Liver (tissue), 8 donors: ENCODE measurements at regions not wholly inside any gene's neighbourhood (a gene's known extent, or its start where the extent isn't known, plus 50 kb on each side); places are given as distances from the start of the nearest gene placed in this dataset.

Source experiments
- DNase-seq: peaks from one replicate; pipeline ENCODE4 v3.0.0-alpha.2; 2017; ENCODE audit warnings: low spot score
- H3K27ac ChIP-seq, 2 donors: one replicate each; pipeline ENCODE4 v1.7.0; 2013; ENCODE audit warnings: inconsistent platforms in 2 of 2, low read length in 2 of 2, control low read depth in 1 of 2, low read depth in 1 of 2, mild to moderate bottlenecking in 1 of 2
- H3K27me3 ChIP-seq, 4 donors: one replicate each; pipeline versions ENCODE4 v1.6.1 to v1.7.0; 2013; ENCODE audit warnings: low read length in 3 of 4, inconsistent platforms in 1 of 4, mild to moderate bottlenecking in 1 of 4, moderate library complexity in 1 of 4; ENCODE audit not compliant: control insufficient read depth in 4 of 4, insufficient read depth in 4 of 4
- H3K36me3 ChIP-seq, 4 donors: one replicate each; pipeline versions ENCODE4 v1.6.1 to v1.7.0; 2013; ENCODE audit warnings: low read length in 3 of 4, mild to moderate bottlenecking in 3 of 4, low read depth in 1 of 4, moderate library complexity in 1 of 4; ENCODE audit not compliant: control insufficient read depth in 4 of 4, insufficient read depth in 3 of 4
- H3K4me1 ChIP-seq, 4 donors: one replicate each; pipeline versions ENCODE4 v1.6.1 to v1.7.0; 2013; ENCODE audit warnings: low read length in 3 of 4, mild to moderate bottlenecking in 3 of 4, moderate library complexity in 1 of 4; ENCODE audit not compliant: control insufficient read depth in 4 of 4, insufficient read depth in 4 of 4
- H3K4me3 ChIP-seq, 3 donors: one replicate each; pipeline versions ENCODE4 v1.6.1 to v1.7.0; 2013; ENCODE audit warnings: low read length in 3 of 3, control low read depth in 1 of 3, low read depth in 1 of 3, mild to moderate bottlenecking in 1 of 3
- H3K9ac ChIP-seq, 2 donors: one replicate each; pipeline ENCODE4 v1.7.0; 2013; ENCODE audit warnings: low read length in 2 of 2, mild to moderate bottlenecking in 2 of 2, moderate library complexity in 2 of 2, control low read depth in 1 of 2, low read depth in 1 of 2
- H3K9me3 ChIP-seq, 4 donors: one replicate each; pipeline versions ENCODE4 v1.6.1 to v1.7.0; 2013; ENCODE audit warnings: low read length in 3 of 4; ENCODE audit not compliant: control insufficient read depth in 4 of 4
- EGR1 ChIP-seq, 2 donors: IDR thresholded peaks; 2 replicates each; pipeline ENCODE4 v1.6.1; 2016 to 2018; ENCODE audit warnings: antibody characterized with exemption in 2 of 2, low read depth in 2 of 2
- FOXA1 ChIP-seq: IDR thresholded peaks from 2 replicates; pipeline ENCODE4 v1.6.1; 2016; ENCODE audit warnings: antibody characterized with exemption
- FOXA2 ChIP-seq: IDR thresholded peaks from 2 replicates; pipeline ENCODE4 v1.6.1; 2016; ENCODE audit warnings: antibody characterized with exemption
- GABPA ChIP-seq, 2 donors: IDR thresholded peaks in 1 of 2; conservative IDR thresholded peaks in 1 of 2; 2 replicates each; pipeline ENCODE4 v1.6.1; 2016; ENCODE audit warnings: antibody characterized with exemption in 2 of 2, mild to moderate bottlenecking in 1 of 2, moderate library complexity in 1 of 2
- HNF4G ChIP-seq: IDR thresholded peaks from 2 replicates; pipeline ENCODE4 v1.6.1; 2016; ENCODE audit warnings: antibody characterized with exemption
- JUND ChIP-seq, 2 donors: IDR thresholded peaks; 2 replicates each; pipeline ENCODE4 v1.6.1; 2016; ENCODE audit warnings: antibody characterized with exemption in 2 of 2
- NR2F2 ChIP-seq: IDR thresholded peaks from 2 replicates; pipeline ENCODE4 v1.6.1; 2016; ENCODE audit warnings: antibody characterized with exemption
- RXRA ChIP-seq, 2 donors: IDR thresholded peaks; 2 replicates each; pipeline ENCODE4 v1.6.1; 2017 to 2018; ENCODE audit warnings: antibody characterized with exemption in 2 of 2, mild to moderate bottlenecking in 1 of 2
- TAF1 ChIP-seq: conservative IDR thresholded peaks from 2 replicates; pipeline ENCODE4 v1.6.1; 2016; ENCODE audit warnings: antibody characterized with exemption, mild to moderate bottlenecking
- YY1 ChIP-seq: IDR thresholded peaks from 2 replicates; pipeline ENCODE4 v1.6.1; 2016; ENCODE audit warnings: antibody characterized with exemption, mild to moderate bottlenecking
- WGBS: extraction: QIAGEN DNeasy Blood & Tissue Kit; methylation state at CpG from one replicate; pipeline ENCODE4 v1.1.7; 2013; 5-methylcytosine and 5-hydroxymethylcytosine counted together
- TF ChIP-seq, protein P1 (sequence below): IDR thresholded peaks from 2 replicates; pipeline ENCODE4 v1.6.1; 2016; ENCODE audit warnings: antibody characterized with exemption, mild to moderate bottlenecking
- TF ChIP-seq, protein P2 (sequence below): IDR thresholded peaks from 2 replicates; pipeline ENCODE4 v1.6.1; 2016; ENCODE audit warnings: antibody characterized with exemption
- TF ChIP-seq, protein P3 (sequence below): fragments of 150-350 bp; IDR thresholded peaks from 2 replicates; pipeline ENCODE4 v1.5.1; 2017; ENCODE audit warnings: improper control_type of control experiment, low read depth, low read length; ENCODE audit not compliant: missing input control
- TF ChIP-seq, protein P4 (sequence below): IDR thresholded peaks from 2 replicates; pipeline ENCODE4 v1.6.1; 2016; ENCODE audit warnings: antibody characterized with exemption
- donor health status: healthy.
- donor health status: healthy.
- donor health status: healthy.
- donor health status: healthy.
- donor health status: healthy.

DNA sequence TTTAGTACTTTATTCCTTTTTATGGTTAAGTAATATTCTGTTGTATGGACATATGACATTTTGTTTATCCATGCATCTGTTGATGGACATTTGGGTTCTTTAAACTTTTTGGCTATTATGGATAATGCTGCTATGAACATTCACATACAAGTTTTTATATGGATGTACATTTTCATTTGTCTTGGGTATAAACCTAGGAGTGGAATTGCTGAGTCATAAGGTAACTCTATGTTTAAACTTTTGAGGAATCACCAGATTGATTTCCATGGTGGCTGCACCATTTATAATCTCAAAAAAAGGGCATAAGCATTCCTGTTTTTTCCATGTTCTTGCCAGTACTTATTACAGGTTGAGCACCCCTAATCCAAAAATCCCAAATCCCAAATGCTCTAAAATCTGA lies 90.3 kb upstream of the CRHR1 start (continued):
- TF ChIP-seq, protein P1, sequence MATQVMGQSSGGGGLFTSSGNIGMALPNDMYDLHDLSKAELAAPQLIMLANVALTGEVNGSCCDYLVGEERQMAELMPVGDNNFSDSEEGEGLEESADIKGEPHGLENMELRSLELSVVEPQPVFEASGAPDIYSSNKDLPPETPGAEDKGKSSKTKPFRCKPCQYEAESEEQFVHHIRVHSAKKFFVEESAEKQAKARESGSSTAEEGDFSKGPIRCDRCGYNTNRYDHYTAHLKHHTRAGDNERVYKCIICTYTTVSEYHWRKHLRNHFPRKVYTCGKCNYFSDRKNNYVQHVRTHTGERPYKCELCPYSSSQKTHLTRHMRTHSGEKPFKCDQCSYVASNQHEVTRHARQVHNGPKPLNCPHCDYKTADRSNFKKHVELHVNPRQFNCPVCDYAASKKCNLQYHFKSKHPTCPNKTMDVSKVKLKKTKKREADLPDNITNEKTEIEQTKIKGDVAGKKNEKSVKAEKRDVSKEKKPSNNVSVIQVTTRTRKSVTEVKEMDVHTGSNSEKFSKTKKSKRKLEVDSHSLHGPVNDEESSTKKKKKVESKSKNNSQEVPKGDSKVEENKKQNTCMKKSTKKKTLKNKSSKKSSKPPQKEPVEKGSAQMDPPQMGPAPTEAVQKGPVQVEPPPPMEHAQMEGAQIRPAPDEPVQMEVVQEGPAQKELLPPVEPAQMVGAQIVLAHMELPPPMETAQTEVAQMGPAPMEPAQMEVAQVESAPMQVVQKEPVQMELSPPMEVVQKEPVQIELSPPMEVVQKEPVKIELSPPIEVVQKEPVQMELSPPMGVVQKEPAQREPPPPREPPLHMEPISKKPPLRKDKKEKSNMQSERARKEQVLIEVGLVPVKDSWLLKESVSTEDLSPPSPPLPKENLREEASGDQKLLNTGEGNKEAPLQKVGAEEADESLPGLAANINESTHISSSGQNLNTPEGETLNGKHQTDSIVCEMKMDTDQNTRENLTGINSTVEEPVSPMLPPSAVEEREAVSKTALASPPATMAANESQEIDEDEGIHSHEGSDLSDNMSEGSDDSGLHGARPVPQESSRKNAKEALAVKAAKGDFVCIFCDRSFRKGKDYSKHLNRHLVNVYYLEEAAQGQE, result no peak
- TF ChIP-seq TAF1, result no peak
- TF ChIP-seq, protein P2, sequence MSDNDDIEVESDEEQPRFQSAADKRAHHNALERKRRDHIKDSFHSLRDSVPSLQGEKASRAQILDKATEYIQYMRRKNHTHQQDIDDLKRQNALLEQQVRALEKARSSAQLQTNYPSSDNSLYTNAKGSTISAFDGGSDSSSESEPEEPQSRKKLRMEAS, result no peak

DNA sequence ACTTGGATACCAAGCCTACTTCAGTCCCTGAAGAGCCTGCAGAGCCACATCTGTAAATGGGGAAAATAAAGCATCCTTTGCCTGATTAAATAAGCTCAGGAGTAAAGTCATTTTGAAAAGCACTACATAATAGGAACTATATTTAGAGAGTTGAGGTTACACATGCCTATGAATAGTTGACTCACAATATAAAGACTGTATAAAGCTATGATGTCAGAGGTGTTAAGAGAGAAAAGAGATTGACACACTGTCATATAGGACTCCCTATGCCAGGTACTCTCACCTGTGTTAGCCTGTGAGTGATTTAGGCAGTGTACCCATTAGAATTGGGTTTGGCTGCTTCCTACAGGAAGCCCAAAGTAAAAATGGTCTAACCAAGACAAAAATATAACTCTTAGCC lies 87.7 kb upstream of the CRHR1 start:
- H3K9me3 ChIP-seq, result peaks cover 0 to 2% (median 0%) of the 10 kb centered on the region in 4 donors
- H3K4me3 ChIP-seq, result no peak overlapping the region
- peaks cover 0 to 8% (median 2%) of the 10 kb centered on the region in 4 donors for H3K27me3 ChIP-seq
- H3K4me1 ChIP-seq, result no peaks in the 10 kb centered on the region
- no peak overlapping the region for H3K9ac ChIP-seq
- no peak for DNase-seq
- H3K36me3 ChIP-seq, result no peaks in the 10 kb centered on the region
- H3K27ac ChIP-seq, result no peak overlapping the region
- TF ChIP-seq FOXA1, result no peak
- no peak for TF ChIP-seq TAF1
- no peak for TF ChIP-seq YY1
- no peak for TF ChIP-seq NR2F2
- TF ChIP-seq RXRA (IDR thresholded peaks at IDR 0.05), result no peak
- TF ChIP-seq HNF4G, result no peak

DNA sequence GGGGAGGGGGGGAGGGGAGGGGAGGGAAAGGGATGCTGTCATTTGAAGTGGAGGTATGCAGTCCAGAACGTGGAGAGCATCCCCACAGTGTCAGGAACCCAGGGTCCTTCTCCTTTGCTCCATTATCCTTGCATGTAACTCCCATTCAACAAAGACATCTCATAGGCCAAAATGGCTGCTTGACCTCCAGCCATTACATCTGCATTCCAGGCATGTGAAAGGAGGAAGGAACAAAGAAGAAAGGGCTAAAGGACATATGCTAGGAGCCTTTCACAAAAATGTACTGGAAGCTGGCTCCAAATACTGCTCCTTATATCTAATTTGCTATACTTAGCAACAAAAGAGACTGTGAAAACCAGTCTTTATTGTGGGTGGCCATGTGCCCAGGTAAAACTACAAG lies 87.0 kb upstream of the CRHR1 start:
- H3K9me3 ChIP-seq, result peaks cover 0 to 2% (median 0%) of the 10 kb centered on the region in 4 donors
- 4% methylated on average over 1 of the region's 1 CpG for WGBS
- no peak overlapping the region for H3K27ac ChIP-seq
- no peak for TF ChIP-seq FOXA2
- no peak for TF ChIP-seq GABPA (IDR thresholded peaks at IDR 0.05 in 1 of 2, conservative IDR thresholded peaks at IDR 0.05 in 1 of 2)
- TF ChIP-seq RXRA (IDR thresholded peaks at IDR 0.05), result no peak
- TF ChIP-seq, protein P1, result no peak
- TF ChIP-seq HNF4G, result no peak
- TF ChIP-seq, protein P3, sequence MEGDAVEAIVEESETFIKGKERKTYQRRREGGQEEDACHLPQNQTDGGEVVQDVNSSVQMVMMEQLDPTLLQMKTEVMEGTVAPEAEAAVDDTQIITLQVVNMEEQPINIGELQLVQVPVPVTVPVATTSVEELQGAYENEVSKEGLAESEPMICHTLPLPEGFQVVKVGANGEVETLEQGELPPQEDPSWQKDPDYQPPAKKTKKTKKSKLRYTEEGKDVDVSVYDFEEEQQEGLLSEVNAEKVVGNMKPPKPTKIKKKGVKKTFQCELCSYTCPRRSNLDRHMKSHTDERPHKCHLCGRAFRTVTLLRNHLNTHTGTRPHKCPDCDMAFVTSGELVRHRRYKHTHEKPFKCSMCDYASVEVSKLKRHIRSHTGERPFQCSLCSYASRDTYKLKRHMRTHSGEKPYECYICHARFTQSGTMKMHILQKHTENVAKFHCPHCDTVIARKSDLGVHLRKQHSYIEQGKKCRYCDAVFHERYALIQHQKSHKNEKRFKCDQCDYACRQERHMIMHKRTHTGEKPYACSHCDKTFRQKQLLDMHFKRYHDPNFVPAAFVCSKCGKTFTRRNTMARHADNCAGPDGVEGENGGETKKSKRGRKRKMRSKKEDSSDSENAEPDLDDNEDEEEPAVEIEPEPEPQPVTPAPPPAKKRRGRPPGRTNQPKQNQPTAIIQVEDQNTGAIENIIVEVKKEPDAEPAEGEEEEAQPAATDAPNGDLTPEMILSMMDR, result no peak
- TF ChIP-seq, protein P4, sequence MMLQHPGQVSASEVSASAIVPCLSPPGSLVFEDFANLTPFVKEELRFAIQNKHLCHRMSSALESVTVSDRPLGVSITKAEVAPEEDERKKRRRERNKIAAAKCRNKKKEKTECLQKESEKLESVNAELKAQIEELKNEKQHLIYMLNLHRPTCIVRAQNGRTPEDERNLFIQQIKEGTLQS, result no peak
- no peak for TF ChIP-seq JUND (IDR thresholded peaks at IDR 0.05)
- TF ChIP-seq FOXA1, result no peak
- no peak for TF ChIP-seq EGR1 (IDR thresholded peaks at IDR 0.05; ENCODE audit: low read depth in 2 of 2)
- H3K4me1 ChIP-seq, result no peaks in the 10 kb centered on the region
- H3K27me3 ChIP-seq, result peaks cover 0 to 8% (median 2%) of the 10 kb centered on the region in 4 donors
- H3K9ac ChIP-seq, result no peak overlapping the region
- no peak for DNase-seq
- H3K36me3 ChIP-seq, result no peaks in the 10 kb centered on the region
- H3K4me3 ChIP-seq, result no peak overlapping the region
